ENCODE measurements at regions not wholly inside any gene's neighbourhood (a gene's known extent, or its start where the extent isn't known, plus 50 kb on each side); places are given as distances from the start of the nearest gene placed in this dataset.

DNA sequence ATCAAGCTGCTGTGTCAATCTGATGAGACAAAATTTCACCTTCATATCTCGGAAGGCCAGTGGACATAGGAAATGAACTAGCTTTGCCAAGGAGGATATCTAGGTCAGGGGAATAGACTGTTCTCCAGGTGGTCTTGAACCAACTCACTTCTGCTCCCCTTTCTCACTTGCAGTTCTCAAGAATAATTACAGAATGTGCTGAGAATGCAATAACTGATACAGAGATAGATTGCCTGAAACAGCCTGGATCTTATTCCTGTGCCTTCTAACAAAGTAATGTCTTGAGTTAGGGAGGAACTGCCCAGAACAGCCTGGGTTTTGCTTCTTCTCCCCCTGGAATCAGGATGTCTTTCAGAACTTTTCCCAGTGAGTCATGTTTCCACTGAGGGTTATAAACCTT lies 636.7 kb downstream of the KCNT2 start:
- Histone ChIP-seq H3K9ac (replicated peaks; ENCODE audit: extremely low read depth, insufficient read depth, low read length) (no peak overlapping the region), H3K4me3 (replicated peaks in 1 of 3; ENCODE audit: insufficient read depth in 1 of 3, low read depth in 1 of 3, low read length in 3 of 3) (no peak overlapping the region), H3K4me2 (ENCODE audit: insufficient read depth, low read length) (no peak overlapping the region), H3K4me1 (ENCODE audit: control insufficient read depth, extremely low read depth, insufficient read depth, low read length) (no peaks in the 10 kb centered on the region), H3K27ac (ENCODE audit: insufficient read depth, low read depth, low read length) (no peak overlapping the region), H3K79me2 (ENCODE audit: control insufficient read depth, insufficient read depth, low read length) (no peaks in the 10 kb centered on the region), H3K9me1 (replicated peaks; ENCODE audit: control insufficient read depth, extremely low read depth, insufficient read depth, low read length) (no peaks in the 10 kb centered on the region), H3K27me3 (ENCODE audit: control insufficient read depth in 2 of 2, insufficient read depth in 2 of 2, low read length in 2 of 2) (no peaks in the 10 kb centered on the region), H4K20me1 (replicated peaks; ENCODE audit: control insufficient read depth, extremely low read depth, insufficient read depth, low read length) (no peaks in the 10 kb centered on the region), H3K36me3 (ENCODE audit: control insufficient read depth in 2 of 2, extremely low read depth in 1 of 2, insufficient read depth in 2 of 2, low read length in 2 of 2) (no peaks in the 10 kb centered on the region), H2AFZ (ENCODE audit: low read depth, low read length) (no peak overlapping the region), H3K9me3 (replicated peaks; ENCODE audit: control insufficient read depth, insufficient read depth, low read length) (no peaks in the 10 kb centered on the region)
- no TSS peak for BruUV-seq (replicated peaks)
- no peak for DNase-seq (ENCODE audit: low read depth, low spot score)
- ChIA-PET POLR2A (no interaction called here), CTCF (no interaction called here)
- TF ChIP-seq POLR2A (IDR thresholded peaks at IDR 0.05; ENCODE audit: low read depth, low read length) = no peak
- TF ChIP-seq JUN (IDR thresholded peaks at IDR 0.05; ENCODE audit: borderline replicate concordance, insufficient read depth, insufficient read length, low read depth) = no peak
- TF ChIP-seq, protein P1, sequence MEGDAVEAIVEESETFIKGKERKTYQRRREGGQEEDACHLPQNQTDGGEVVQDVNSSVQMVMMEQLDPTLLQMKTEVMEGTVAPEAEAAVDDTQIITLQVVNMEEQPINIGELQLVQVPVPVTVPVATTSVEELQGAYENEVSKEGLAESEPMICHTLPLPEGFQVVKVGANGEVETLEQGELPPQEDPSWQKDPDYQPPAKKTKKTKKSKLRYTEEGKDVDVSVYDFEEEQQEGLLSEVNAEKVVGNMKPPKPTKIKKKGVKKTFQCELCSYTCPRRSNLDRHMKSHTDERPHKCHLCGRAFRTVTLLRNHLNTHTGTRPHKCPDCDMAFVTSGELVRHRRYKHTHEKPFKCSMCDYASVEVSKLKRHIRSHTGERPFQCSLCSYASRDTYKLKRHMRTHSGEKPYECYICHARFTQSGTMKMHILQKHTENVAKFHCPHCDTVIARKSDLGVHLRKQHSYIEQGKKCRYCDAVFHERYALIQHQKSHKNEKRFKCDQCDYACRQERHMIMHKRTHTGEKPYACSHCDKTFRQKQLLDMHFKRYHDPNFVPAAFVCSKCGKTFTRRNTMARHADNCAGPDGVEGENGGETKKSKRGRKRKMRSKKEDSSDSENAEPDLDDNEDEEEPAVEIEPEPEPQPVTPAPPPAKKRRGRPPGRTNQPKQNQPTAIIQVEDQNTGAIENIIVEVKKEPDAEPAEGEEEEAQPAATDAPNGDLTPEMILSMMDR (IDR thresholded peaks at IDR 0.05; ENCODE audit: extremely low read depth in 1 of 2, insufficient read depth in 1 of 2, low read depth in 1 of 2, low read length in 2 of 2) = no peak
- TF ChIP-seq, protein P2, sequence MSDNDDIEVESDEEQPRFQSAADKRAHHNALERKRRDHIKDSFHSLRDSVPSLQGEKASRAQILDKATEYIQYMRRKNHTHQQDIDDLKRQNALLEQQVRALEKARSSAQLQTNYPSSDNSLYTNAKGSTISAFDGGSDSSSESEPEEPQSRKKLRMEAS (IDR thresholded peaks at IDR 0.05; ENCODE audit: insufficient read depth, insufficient read length) = no peak
- TF ChIP-seq MYC (IDR thresholded peaks at IDR 0.05; ENCODE audit: low read depth, low read length) = no peak
- TF ChIP-seq POLR2AphosphoS5 (IDR thresholded peaks at IDR 0.05; ENCODE audit: insufficient read depth, low read depth, low read length) = no peak
- no peak for TF ChIP-seq GATA2 (IDR thresholded peaks at IDR 0.05; ENCODE audit: insufficient read depth, insufficient read length, low read depth, low read length)
- TF ChIP-seq EZH2 (IDR thresholded peaks at IDR 0.05; ENCODE audit: borderline replicate concordance, low read depth, low read length, severe bottlenecking) = no peak
- TF ChIP-seq FOS (IDR thresholded peaks at IDR 0.05; ENCODE audit: borderline replicate concordance, insufficient read depth, low read length) = no peak
- no peak for FAIRE-seq
- intact Hi-C loops (cut with micrococcal nuclease) = no loop called here
- dilution Hi-C loops (cut with MboI; ENCODE audit: extremely low pct_ligation_motif_present, low sequenced_read_pairs) = no loop called here
